ENCODE measurements at regions not wholly inside any gene's neighbourhood (a gene's known extent, or its start where the extent isn't known, plus 50 kb on each side); places are given as distances from the start of the nearest gene placed in this dataset.
A peak's percentile ranks its signal among the peaks of the same experiment; 100 is the strongest.

DNA sequence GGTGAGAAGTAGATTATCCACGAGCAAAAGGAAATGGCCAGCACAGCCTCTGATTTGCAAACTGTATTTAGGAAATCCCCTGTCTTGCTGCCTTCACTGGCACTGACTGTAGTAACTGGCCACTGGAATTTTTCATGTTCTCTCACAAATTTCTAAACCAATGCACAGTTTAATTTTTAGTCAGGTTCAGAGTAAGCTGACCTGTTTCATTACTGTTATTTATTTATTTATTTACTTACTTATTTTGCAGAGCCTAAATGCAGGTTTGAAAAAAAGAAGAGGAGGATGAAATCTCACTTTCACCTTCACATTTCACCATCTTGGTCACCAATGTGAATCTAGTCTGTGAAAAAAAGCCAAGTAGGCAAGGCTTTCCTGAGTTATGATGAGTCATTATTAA, 291.0 kb downstream of the PLOD2 start:
- Histone ChIP-seq H3K36me3 (ENCODE audit: control insufficient read depth, insufficient read depth, low read length) (no peaks in the 10 kb centered on the region), H3K27ac (ENCODE audit: insufficient read depth, low read length) (no peak overlapping the region), H4K20me1 (ENCODE audit: control insufficient read depth, extremely low read depth, insufficient read depth, low read length) (no peaks in the 10 kb centered on the region), H3K9me3 (ENCODE audit: control insufficient read depth, insufficient read depth, low read depth, low read length) (no peaks in the 10 kb centered on the region), H3K4me2 (ENCODE audit: extremely low read depth, insufficient read depth, low read length) (no peak overlapping the region), H3K27me3 (ENCODE audit: control insufficient read depth, insufficient read depth, low read length) (no peaks in the 10 kb centered on the region), H3K9ac (ENCODE audit: insufficient read depth, low read length) (no peak overlapping the region), H3K4me3 (replicated peaks in 1 of 4; ENCODE audit: control extremely low read depth in 1 of 4, insufficient read depth in 1 of 4, low read depth in 3 of 4, low read length in 4 of 4) (no peak overlapping the region), H3K79me2 (ENCODE audit: control insufficient read depth, insufficient read depth, low read length) (no peaks in the 10 kb centered on the region), H2AFZ (ENCODE audit: low read length) (no peak overlapping the region), H3K4me1 (ENCODE audit: control insufficient read depth, extremely low read depth, insufficient read depth, low read length) (no peaks in the 10 kb centered on the region)
- TF ChIP-seq EZH2 (IDR thresholded peaks at IDR 0.05; ENCODE audit: low read length, missing control alignments): no peak
- no peak for TF ChIP-seq CTCF (conservative IDR thresholded peaks at IDR 0.05 in 1 of 2, IDR thresholded peaks at IDR 0.05 in 1 of 2; ENCODE audit: low read depth in 1 of 2, low read length in 2 of 2)
- DNase-seq (ENCODE audit: low read depth in 2 of 2): no peak

DNA sequence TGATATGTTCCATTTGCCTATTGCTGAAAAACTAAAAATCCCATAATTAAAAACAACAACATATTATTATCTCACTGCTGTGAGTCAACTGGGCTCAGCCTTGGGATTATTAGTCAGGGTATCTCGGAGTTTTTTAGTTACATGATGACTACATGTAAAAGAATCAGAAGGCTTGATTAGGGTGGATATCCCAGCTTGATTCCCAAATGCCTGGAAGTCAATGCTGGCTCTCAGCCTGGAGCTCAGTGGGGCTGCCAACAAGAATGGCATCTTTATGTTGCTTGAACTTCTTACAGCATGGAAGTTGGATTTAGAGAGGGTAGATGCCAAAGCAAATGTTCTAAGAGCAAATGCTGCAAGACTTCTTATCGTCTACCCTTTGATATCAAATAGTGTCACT, 278.5 kb downstream of the PLOD2 start:
- Histone ChIP-seq H3K79me2 (ENCODE audit: control insufficient read depth, insufficient read depth, low read length) (no peaks in the 10 kb centered on the region), H3K9ac (ENCODE audit: insufficient read depth, low read length) (no peak overlapping the region), H3K4me3 (replicated peaks in 1 of 4; ENCODE audit: control extremely low read depth in 1 of 4, insufficient read depth in 1 of 4, low read depth in 3 of 4, low read length in 4 of 4) (no peak overlapping the region), H2AFZ (ENCODE audit: low read length) (no peak overlapping the region), H4K20me1 (ENCODE audit: control insufficient read depth, extremely low read depth, insufficient read depth, low read length) (no peaks in the 10 kb centered on the region), H3K4me2 (ENCODE audit: extremely low read depth, insufficient read depth, low read length) (no peak overlapping the region), H3K27me3 (ENCODE audit: control insufficient read depth, insufficient read depth, low read length) (no peaks in the 10 kb centered on the region), H3K36me3 (ENCODE audit: control insufficient read depth, insufficient read depth, low read length) (no peaks in the 10 kb centered on the region), H3K4me1 (ENCODE audit: control insufficient read depth, extremely low read depth, insufficient read depth, low read length) (no peaks in the 10 kb centered on the region), H3K27ac (ENCODE audit: insufficient read depth, low read length) (no peak overlapping the region), H3K9me3 (ENCODE audit: control insufficient read depth, insufficient read depth, low read depth, low read length) (no peaks in the 10 kb centered on the region)
- no peak for TF ChIP-seq CTCF (conservative IDR thresholded peaks at IDR 0.05 in 1 of 2, IDR thresholded peaks at IDR 0.05 in 1 of 2; ENCODE audit: low read depth in 1 of 2, low read length in 2 of 2)
- no peak for TF ChIP-seq EZH2 (IDR thresholded peaks at IDR 0.05; ENCODE audit: low read length, missing control alignments)
- DNase-seq (ENCODE audit: low read depth in 2 of 2): peak in 1 of 2 donors; percentile 39

GRCh38 chr3:145889730-145890129, 271.3 kb downstream of the PLOD2 start:
- Histone ChIP-seq H3K9ac (ENCODE audit: insufficient read depth, low read length) (no peak overlapping the region), H3K36me3 (ENCODE audit: control insufficient read depth, insufficient read depth, low read length) (no peaks in the 10 kb centered on the region), H2AFZ (ENCODE audit: low read length) (no peak overlapping the region), H3K4me3 (replicated peaks in 1 of 4; ENCODE audit: control extremely low read depth in 1 of 4, insufficient read depth in 1 of 4, low read depth in 3 of 4, low read length in 4 of 4) (no peak overlapping the region), H3K4me1 (ENCODE audit: control insufficient read depth, extremely low read depth, insufficient read depth, low read length) (no peaks in the 10 kb centered on the region), H3K9me3 (ENCODE audit: control insufficient read depth, insufficient read depth, low read depth, low read length) (no peaks in the 10 kb centered on the region), H4K20me1 (ENCODE audit: control insufficient read depth, extremely low read depth, insufficient read depth, low read length) (no peaks in the 10 kb centered on the region), H3K27me3 (ENCODE audit: control insufficient read depth, insufficient read depth, low read length) (no peaks in the 10 kb centered on the region), H3K4me2 (ENCODE audit: extremely low read depth, insufficient read depth, low read length) (no peak overlapping the region), H3K79me2 (ENCODE audit: control insufficient read depth, insufficient read depth, low read length) (no peaks in the 10 kb centered on the region), H3K27ac (ENCODE audit: insufficient read depth, low read length) (no peak overlapping the region)
- TF ChIP-seq CTCF (conservative IDR thresholded peaks at IDR 0.05 in 1 of 2, IDR thresholded peaks at IDR 0.05 in 1 of 2; ENCODE audit: low read depth in 1 of 2, low read length in 2 of 2) (no peak), EZH2 (IDR thresholded peaks at IDR 0.05; ENCODE audit: low read length, missing control alignments) (no peak)
- no peak for DNase-seq (ENCODE audit: low read depth in 2 of 2)
